WTC11 (cell line): ENCODE measurements at regions not wholly inside any gene's neighbourhood (a gene's known extent, or its start where the extent isn't known, plus 50 kb on each side); places are given as distances from the start of the nearest gene placed in this dataset.

Experiments used
- ATAC-seq: fragments of 200-7000 bp; cut with Tn5 transposase; 2 replicates; pipeline ENCODE4 v1.10.0; 2021; ENCODE audit warnings: mild to moderate bottlenecking, moderate library complexity
- CTCF ChIA-PET: fragments of 300-600 bp; sonication (Branson Sonifier 250); formaldehyde crosslinking; loops from one replicate; lab custom pipeline; 2021; ENCODE audit warnings: antibody characterized with exemption; lab: Charles Lee
- POLR2A ChIA-PET: fragments of 350-600 bp; sonication (Branson Sonifier 250); formaldehyde crosslinking; loops from one replicate; lab custom pipeline; 2021; ENCODE audit warnings: antibody characterized with exemption; lab: Charles Lee
- DNase-seq: peaks from one replicate; pipeline ENCODE4 v3.0.0; 2021; ENCODE audit warnings: low spot score
- H3K27ac Mint-ChIP-seq: 2 replicates; pipeline ENCODE4 v1.8.0; 2021; ENCODE audit warnings: mixed read lengths
- H3K27me3 Mint-ChIP-seq: 2 replicates; pipeline ENCODE4 v1.8.0; 2021; ENCODE audit warnings: low read depth, mild to moderate bottlenecking, moderate library complexity, mixed read lengths
- H3K36me3 Mint-ChIP-seq: 2 replicates; pipeline ENCODE4 v1.8.0; 2021; ENCODE audit warnings: mixed read lengths
- H3K4me1 Mint-ChIP-seq: 2 replicates; pipeline ENCODE4 v1.8.0; 2022; ENCODE audit warnings: mixed read lengths
- H3K4me3 Mint-ChIP-seq: 2 replicates; pipeline ENCODE4 v1.8.0; 2021; ENCODE audit warnings: mild to moderate bottlenecking, moderate library complexity, mixed read lengths
- H3K9me3 Mint-ChIP-seq: 2 replicates; pipeline ENCODE4 v1.8.0; 2021; ENCODE audit warnings: mixed read lengths
- AFF4 ChIP-seq: sonication (generic); formaldehyde crosslinking; IDR thresholded peaks from 2 replicates; pipeline ENCODE4 v1.8.1; 2023; ENCODE audit warnings: mild to moderate bottlenecking, missing genetic modification reagents, borderline replicate concordance
- CDX4 ChIP-seq: fragments of 250-450 bp; sonication (Bioruptor Pico); IDR thresholded peaks from 2 replicates; pipeline ENCODE4 v1.9.0; 2021; ENCODE audit warnings: moderate library complexity, mild to moderate bottlenecking, inconsistent platforms, borderline replicate concordance
- ESRRA ChIP-seq: sonication (generic); formaldehyde crosslinking; IDR thresholded peaks from 2 replicates; pipeline ENCODE4 v1.8.1; 2022; ENCODE audit warnings: mild to moderate bottlenecking, missing genetic modification reagents, borderline replicate concordance
- ETV6 ChIP-seq: sonication (generic); formaldehyde crosslinking; IDR thresholded peaks from 2 replicates; pipeline ENCODE4 v1.8.1; 2022; ENCODE audit warnings: mild to moderate bottlenecking, missing genetic modification reagents
- FOXJ3 ChIP-seq: sonication (generic); formaldehyde crosslinking; IDR thresholded peaks from 2 replicates; pipeline ENCODE4 v1.9.0; 2021; ENCODE audit warnings: missing genetic modification reagents, mild to moderate bottlenecking, borderline replicate concordance
- GTF2I ChIP-seq: fragments of 250-450 bp; sonication (Bioruptor Pico); conservative IDR thresholded peaks from 2 replicates; pipeline ENCODE4 v1.4.0; 2021; ENCODE audit warnings: mild to moderate bottlenecking
- JUN ChIP-seq: sonication (generic); formaldehyde crosslinking; IDR thresholded peaks from 2 replicates; pipeline ENCODE4 v1.8.0; 2023; ENCODE audit warnings: mild to moderate bottlenecking, missing genetic modification reagents
- KAT7 ChIP-seq: sonication (generic); formaldehyde crosslinking; IDR thresholded peaks from 2 replicates; pipeline ENCODE4 v1.8.1; 2023; ENCODE audit warnings: missing genetic modification reagents, mild to moderate bottlenecking, borderline replicate concordance
- MXD4 ChIP-seq: fragments of 250-450 bp; sonication (Bioruptor Pico); IDR thresholded peaks from 2 replicates; pipeline ENCODE4 v1.8.0; 2021; ENCODE audit warnings: mild to moderate bottlenecking, moderate library complexity, borderline replicate concordance
- NR1H2 ChIP-seq: sonication (generic); formaldehyde crosslinking; IDR thresholded peaks from 2 replicates; pipeline ENCODE4 v1.9.0; 2021; ENCODE audit warnings: mild to moderate bottlenecking, moderate library complexity, missing genetic modification reagents
- NR2C2 ChIP-seq: sonication (generic); formaldehyde crosslinking; IDR thresholded peaks from 2 replicates; pipeline ENCODE4 v1.8.0; 2022; ENCODE audit warnings: mild to moderate bottlenecking, missing genetic modification reagents
- OVOL2 ChIP-seq: fragments of 250-450 bp; sonication (Bioruptor Pico); IDR thresholded peaks from 2 replicates; pipeline ENCODE4 v1.9.0; 2021; ENCODE audit warnings: mild to moderate bottlenecking, borderline replicate concordance
- PRRX2 ChIP-seq: fragments of 250-450 bp; sonication (Bioruptor Pico); IDR thresholded peaks from 2 replicates; pipeline ENCODE4 v1.8.0; 2021; ENCODE audit warnings: mild to moderate bottlenecking
- ZNF263 ChIP-seq: sonication (generic); formaldehyde crosslinking; IDR thresholded peaks from 2 replicates; pipeline ENCODE4 v1.8.1; 2022; ENCODE audit warnings: low read depth, mild to moderate bottlenecking, moderate library complexity, missing genetic modification reagents
- ZNF671 ChIP-seq: fragments of 250-450 bp; sonication (Bioruptor Pico); IDR thresholded peaks from 2 replicates; pipeline ENCODE4 v1.8.0; 2021; ENCODE audit warnings: mild to moderate bottlenecking
- TF ChIP-seq, protein P1 (sequence below): fragments of 200-600 bp; IDR thresholded peaks from 2 replicates; pipeline ENCODE4 v1.8.0; 2022; ENCODE audit warnings: antibody characterized with exemption
- TF ChIP-seq, protein P2 (sequence below): sonication (generic); formaldehyde crosslinking; IDR thresholded peaks from 2 replicates; pipeline ENCODE4 v1.8.1; 2023; ENCODE audit warnings: mild to moderate bottlenecking, missing genetic modification reagents

DNA sequence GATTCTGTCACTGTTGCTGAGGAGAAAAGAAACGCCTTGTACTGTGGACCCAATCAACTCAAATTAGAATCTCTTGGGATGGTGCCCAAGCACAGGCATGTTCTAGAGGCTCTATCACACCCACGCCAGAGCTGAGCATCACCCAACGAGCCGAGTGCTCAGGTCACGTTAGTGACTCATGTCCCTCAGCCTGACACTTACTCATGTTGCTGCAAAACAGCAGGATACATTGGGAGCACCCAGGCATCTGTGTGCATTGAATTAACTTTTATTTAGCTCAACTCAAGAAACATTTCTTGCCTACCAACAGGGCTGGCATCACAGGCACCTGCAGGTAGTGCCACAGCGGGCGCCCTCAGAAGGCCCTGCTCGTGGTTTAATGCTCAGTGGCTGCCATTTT lies 149.8 kb downstream of the ETS2 start (continued):
- TF ChIP-seq, protein P1, sequence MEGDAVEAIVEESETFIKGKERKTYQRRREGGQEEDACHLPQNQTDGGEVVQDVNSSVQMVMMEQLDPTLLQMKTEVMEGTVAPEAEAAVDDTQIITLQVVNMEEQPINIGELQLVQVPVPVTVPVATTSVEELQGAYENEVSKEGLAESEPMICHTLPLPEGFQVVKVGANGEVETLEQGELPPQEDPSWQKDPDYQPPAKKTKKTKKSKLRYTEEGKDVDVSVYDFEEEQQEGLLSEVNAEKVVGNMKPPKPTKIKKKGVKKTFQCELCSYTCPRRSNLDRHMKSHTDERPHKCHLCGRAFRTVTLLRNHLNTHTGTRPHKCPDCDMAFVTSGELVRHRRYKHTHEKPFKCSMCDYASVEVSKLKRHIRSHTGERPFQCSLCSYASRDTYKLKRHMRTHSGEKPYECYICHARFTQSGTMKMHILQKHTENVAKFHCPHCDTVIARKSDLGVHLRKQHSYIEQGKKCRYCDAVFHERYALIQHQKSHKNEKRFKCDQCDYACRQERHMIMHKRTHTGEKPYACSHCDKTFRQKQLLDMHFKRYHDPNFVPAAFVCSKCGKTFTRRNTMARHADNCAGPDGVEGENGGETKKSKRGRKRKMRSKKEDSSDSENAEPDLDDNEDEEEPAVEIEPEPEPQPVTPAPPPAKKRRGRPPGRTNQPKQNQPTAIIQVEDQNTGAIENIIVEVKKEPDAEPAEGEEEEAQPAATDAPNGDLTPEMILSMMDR, result no peak
- TF ChIP-seq, all 79 proteins: peak for 0

- Mint-ChIP-seq H3K36me3 (no peaks in the 10 kb centered on the region), H3K9me3 (peaks cover 10% of the 10 kb centered on the region), H3K4me1 (peaks cover 5% of the 10 kb centered on the region), H3K27me3 (no peaks in the 10 kb centered on the region), H3K27ac (no peak overlapping the region), H3K4me3 (no peak overlapping the region)
- ChIA-PET CTCF (interaction anchor here (0.7 kb wide), 1 partner anchor 107 kb away, joined by 3 read pairs; no protein-coding TSS in a partner anchor), POLR2A (no interaction called here)
- ATAC-seq, result no peak
- TF ChIP-seq CDX4 (CRISPR knock-in tag), result no peak
- no peak for TF ChIP-seq MXD4 (CRISPR knock-in tag)
- no peak for TF ChIP-seq AFF4 (CRISPR knock-in tag)
- TF ChIP-seq KAT7 (CRISPR knock-in tag), result no peak
- TF ChIP-seq ZNF671 (CRISPR knock-in tag), result no peak
- TF ChIP-seq ETV6, result no peak
- TF ChIP-seq ZNF263 (CRISPR knock-in tag), result no peak
- TF ChIP-seq JUN (CRISPR knock-in tag), result no peak
- TF ChIP-seq FOXJ3, result no peak
- no peak for TF ChIP-seq OVOL2 (CRISPR knock-in tag)
- DNase-seq, result no peak
Observed at GRCh38 chr21:38954588-38955004, 148.9 kb downstream of the ETS2 start.

GRCh38 chr21:38953516-38953915 lies 147.8 kb downstream of the ETS2 start:
- H3K36me3 Mint-ChIP-seq, result no peaks in the 10 kb centered on the region
- ChIA-PET CTCF (no interaction called here), POLR2A (no interaction called here)
- H3K9me3 Mint-ChIP-seq, result peaks cover 14% of the 10 kb centered on the region
- H3K27ac Mint-ChIP-seq, result no peak overlapping the region
- ATAC-seq (no peak), DNase-seq (no peak)
- H3K27me3 Mint-ChIP-seq, result no peaks in the 10 kb centered on the region
- TF ChIP-seq GTF2I (CRISPR knock-in tag) (no peak), NR1H2 (CRISPR knock-in tag) (no peak), ESRRA (no peak), CDX4 (CRISPR knock-in tag) (no peak), NR2C2 (CRISPR knock-in tag) (no peak), PRRX2 (CRISPR knock-in tag) (no peak), AFF4 (CRISPR knock-in tag) (no peak)
- TF ChIP-seq, protein P2, sequence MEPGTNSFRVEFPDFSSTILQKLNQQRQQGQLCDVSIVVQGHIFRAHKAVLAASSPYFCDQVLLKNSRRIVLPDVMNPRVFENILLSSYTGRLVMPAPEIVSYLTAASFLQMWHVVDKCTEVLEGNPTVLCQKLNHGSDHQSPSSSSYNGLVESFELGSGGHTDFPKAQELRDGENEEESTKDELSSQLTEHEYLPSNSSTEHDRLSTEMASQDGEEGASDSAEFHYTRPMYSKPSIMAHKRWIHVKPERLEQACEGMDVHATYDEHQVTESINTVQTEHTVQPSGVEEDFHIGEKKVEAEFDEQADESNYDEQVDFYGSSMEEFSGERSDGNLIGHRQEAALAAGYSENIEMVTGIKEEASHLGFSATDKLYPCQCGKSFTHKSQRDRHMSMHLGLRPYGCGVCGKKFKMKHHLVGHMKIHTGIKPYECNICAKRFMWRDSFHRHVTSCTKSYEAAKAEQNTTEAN, result no peak
- H3K4me1 Mint-ChIP-seq, result peaks cover 5% of the 10 kb centered on the region
- no peak overlapping the region for H3K4me3 Mint-ChIP-seq
